ENCODE measurements at regions not wholly inside any gene's neighbourhood (a gene's known extent, or its start where the extent isn't known, plus 50 kb on each side); places are given as distances from the start of the nearest gene placed in this dataset.

DNA sequence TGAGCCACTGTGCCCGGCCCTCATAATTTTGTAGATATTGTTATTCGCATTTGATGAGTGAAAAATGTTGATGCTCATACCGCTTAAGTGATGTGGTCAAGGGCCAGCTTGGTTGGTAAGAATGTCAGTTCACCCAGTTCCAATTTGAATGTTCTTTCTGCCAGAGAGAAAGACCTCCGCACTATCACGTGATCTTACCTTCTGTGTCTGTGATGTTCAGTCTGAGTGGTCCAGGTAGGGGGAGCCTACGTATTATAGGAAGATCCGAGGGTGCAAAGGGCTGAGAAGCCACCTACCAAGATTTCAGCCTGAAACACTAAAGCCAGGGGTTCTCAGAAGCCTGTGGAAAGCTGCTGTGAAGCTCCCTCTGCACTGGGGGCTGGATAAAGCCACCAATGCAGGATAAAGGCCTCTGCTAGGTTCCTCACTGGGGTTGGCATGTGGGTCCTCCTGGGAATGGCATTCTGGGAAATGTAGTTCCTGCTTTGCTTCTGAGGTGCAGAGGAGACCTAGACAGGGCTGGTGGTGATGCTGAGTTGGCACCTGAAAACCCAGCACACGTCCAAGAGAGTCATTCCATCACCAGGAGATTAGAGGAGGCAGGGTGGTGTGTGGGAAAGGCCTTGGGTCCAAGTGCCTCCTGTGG lies 64.7 kb upstream of the AOAH start:
- in situ Hi-C loops (cut with MboI; ENCODE audit: low pct_unique_long_range_greater_than_20kb, low sequenced_read_pairs, unreplicated experiment) = no loop called here
- no peak for DNase-seq (ENCODE audit: low spot score)
- no peak for TF ChIP-seq CTCF (IDR thresholded peaks at IDR 0.05; ENCODE audit: extremely low read depth, insufficient read depth, missing control alignments)

DNA sequence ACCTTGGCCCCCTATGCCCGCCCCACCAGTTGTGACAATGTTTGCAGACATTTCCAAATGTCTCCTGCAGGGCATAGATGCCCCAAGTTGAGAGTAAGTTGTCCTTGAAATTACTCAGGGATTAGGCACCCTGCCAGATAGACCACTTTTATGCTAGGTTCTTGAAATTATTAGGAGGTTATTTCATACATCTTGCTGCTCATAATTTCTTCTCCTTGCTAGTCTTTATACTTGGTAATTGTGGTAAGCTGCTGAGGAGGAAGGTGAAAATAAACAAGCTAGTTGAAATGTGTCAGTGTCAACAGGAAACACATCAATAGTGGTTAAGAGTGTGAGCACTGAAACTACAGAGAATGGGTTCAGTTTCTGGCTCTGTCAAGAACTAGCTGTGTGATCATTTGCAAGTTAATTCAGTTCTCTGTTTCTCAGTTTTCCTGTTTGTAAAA lies 63.7 kb upstream of the AOAH start:
- TF ChIP-seq CTCF (IDR thresholded peaks at IDR 0.05; ENCODE audit: extremely low read depth, insufficient read depth, missing control alignments) = no peak
- no peak for DNase-seq (ENCODE audit: low spot score)
- in situ Hi-C loops (cut with MboI; ENCODE audit: low pct_unique_long_range_greater_than_20kb, low sequenced_read_pairs, unreplicated experiment) = no loop called here

- peak; percentile 23 for DNase-seq (ENCODE audit: low spot score)
- TF ChIP-seq CTCF (IDR thresholded peaks at IDR 0.05; ENCODE audit: extremely low read depth, insufficient read depth, missing control alignments) = no peak
- in situ Hi-C loops (cut with MboI; ENCODE audit: low pct_unique_long_range_greater_than_20kb, low sequenced_read_pairs, unreplicated experiment) = no loop called here
Measured at GRCh38 chr7:36784991-36785940, 61.0 kb upstream of the AOAH start.

- in situ Hi-C loops (cut with MboI; ENCODE audit: low pct_unique_long_range_greater_than_20kb, low sequenced_read_pairs, unreplicated experiment) = no loop called here
- no peak for TF ChIP-seq CTCF (IDR thresholded peaks at IDR 0.05; ENCODE audit: extremely low read depth, insufficient read depth, missing control alignments)
- DNase-seq (ENCODE audit: low spot score) = no peak
Measured at GRCh38 chr7:36781011-36781738, 56.9 kb upstream of the AOAH start.

DNA sequence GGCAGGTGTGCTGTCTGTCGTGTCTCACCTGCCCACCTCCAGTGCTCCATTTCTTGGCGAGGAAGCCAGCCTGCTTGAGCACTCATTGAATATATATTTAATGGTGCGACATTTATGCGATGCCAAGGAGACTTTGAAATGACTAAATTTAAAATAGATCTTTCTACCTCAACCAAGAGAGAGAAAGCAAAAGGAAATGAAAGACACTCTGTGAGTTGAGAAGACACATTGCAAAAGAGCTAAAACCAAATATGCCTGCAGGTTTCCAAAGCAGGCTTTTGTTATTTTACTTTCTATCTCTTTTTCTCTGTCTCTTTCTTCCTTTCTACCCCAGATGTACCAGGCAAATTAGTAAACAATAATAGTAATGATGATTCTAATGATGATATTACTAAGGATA lies 53.6 kb upstream of the AOAH start:
- no peak for DNase-seq (ENCODE audit: low spot score)
- no peak for TF ChIP-seq CTCF (IDR thresholded peaks at IDR 0.05; ENCODE audit: extremely low read depth, insufficient read depth, missing control alignments)
- in situ Hi-C loops (cut with MboI; ENCODE audit: low pct_unique_long_range_greater_than_20kb, low sequenced_read_pairs, unreplicated experiment) = no loop called here

GRCh38 chr7:36777062-36777461 lies 52.8 kb upstream of the AOAH start:
- DNase-seq (ENCODE audit: low spot score) = no peak
- no peak for TF ChIP-seq CTCF (IDR thresholded peaks at IDR 0.05; ENCODE audit: extremely low read depth, insufficient read depth, missing control alignments)
- in situ Hi-C loops (cut with MboI; ENCODE audit: low pct_unique_long_range_greater_than_20kb, low sequenced_read_pairs, unreplicated experiment) = no loop called here
